Astrocyte (in vitro differentiated cells and primary cell): ENCODE measurements at regions not wholly inside any gene's neighbourhood (a gene's known extent, or its start where the extent isn't known, plus 50 kb on each side); places are given as distances from the start of the nearest gene placed in this dataset.

Experiments used
- EZH2 ChIP-seq: IDR thresholded peaks from 2 replicates; pipeline ENCODE4 v1.6.1; 2012; ENCODE audit warnings: mild to moderate bottlenecking, low read length, inconsistent platforms; ENCODE audit not compliant: insufficient read depth
- TF ChIP-seq, protein P1 (sequence below): IDR thresholded peaks from 2 replicates; pipeline ENCODE4 v1.5.1; 2011; ENCODE audit warnings: low read depth, mild to moderate bottlenecking, inconsistent platforms, low read length, moderate library complexity; ENCODE audit not compliant: insufficient read depth

DNA sequence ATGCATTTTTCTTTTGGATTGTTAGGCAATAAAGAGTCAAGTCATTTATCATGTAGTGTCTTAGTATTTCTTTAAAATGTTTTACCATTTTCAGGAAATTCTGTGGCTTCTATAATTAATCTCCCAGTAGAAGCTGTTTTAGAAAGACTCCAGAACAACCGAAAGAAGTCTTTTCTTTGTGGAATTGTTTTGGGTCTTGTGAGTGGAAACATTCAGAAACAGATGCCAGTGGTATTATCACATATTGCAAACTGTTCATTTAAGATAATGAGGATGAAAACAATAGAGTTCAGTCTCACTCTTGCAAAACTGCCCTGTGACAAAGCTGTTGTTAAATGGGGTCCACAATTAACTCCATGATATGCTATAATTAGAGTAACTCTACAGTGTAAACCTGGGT is 211.2 kb upstream of the KIT start:
- TF ChIP-seq, protein P1, sequence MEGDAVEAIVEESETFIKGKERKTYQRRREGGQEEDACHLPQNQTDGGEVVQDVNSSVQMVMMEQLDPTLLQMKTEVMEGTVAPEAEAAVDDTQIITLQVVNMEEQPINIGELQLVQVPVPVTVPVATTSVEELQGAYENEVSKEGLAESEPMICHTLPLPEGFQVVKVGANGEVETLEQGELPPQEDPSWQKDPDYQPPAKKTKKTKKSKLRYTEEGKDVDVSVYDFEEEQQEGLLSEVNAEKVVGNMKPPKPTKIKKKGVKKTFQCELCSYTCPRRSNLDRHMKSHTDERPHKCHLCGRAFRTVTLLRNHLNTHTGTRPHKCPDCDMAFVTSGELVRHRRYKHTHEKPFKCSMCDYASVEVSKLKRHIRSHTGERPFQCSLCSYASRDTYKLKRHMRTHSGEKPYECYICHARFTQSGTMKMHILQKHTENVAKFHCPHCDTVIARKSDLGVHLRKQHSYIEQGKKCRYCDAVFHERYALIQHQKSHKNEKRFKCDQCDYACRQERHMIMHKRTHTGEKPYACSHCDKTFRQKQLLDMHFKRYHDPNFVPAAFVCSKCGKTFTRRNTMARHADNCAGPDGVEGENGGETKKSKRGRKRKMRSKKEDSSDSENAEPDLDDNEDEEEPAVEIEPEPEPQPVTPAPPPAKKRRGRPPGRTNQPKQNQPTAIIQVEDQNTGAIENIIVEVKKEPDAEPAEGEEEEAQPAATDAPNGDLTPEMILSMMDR: no peak
- TF ChIP-seq EZH2: no peak
